Panc1 (cell line): ENCODE measurements at regions not wholly inside any gene's neighbourhood (a gene's known extent, or its start where the extent isn't known, plus 50 kb on each side); places are given as distances from the start of the nearest gene placed in this dataset.

Experiments
- ATAC-seq: fragments of 200-7000 bp; cut with Tn5 transposase; 2 replicates; pipeline ENCODE4 v1.9.1; 2020; ENCODE audit warnings: mild to moderate bottlenecking, moderate library complexity
- BruUV-seq: library from RNA; stranded (reverse); fragments of 400-500 nt; replicated peaks from 2 replicates; lab custom pipeline; 2021; lab: Mats Ljungman, UMichigan
- CTCF ChIA-PET: fragments of 300-600 bp; sonication (Branson Sonifier 250); formaldehyde crosslinking; loops from one replicate; lab custom pipeline; 2022; ENCODE audit warnings: antibody characterized with exemption; lab: Charles Lee
- POLR2A ChIA-PET: fragments of 300-600 bp; sonication (Branson Sonifier 250); formaldehyde crosslinking; loops from one replicate; lab custom pipeline; 2022; ENCODE audit warnings: antibody characterized with exemption; lab: Charles Lee
- DNase-seq: peaks from one replicate; pipeline ENCODE4 v3.0.0-alpha.2; 2010; ENCODE audit warnings: low read depth, low spot score
- H3K27ac ChIP-seq: 2 replicates; pipeline ENCODE4 v1.5.1; 2011; ENCODE audit warnings: mild to moderate bottlenecking, low read length, inconsistent platforms
- H3K27me3 ChIP-seq: fragments of 200-500 bp; sonication (Bioruptor generic); 2 replicates; pipeline ENCODE4 v1.6.0; 2014; ENCODE audit warnings: low read length, inconsistent platforms; ENCODE audit not compliant: control insufficient read depth, insufficient read depth
- H3K36me3 ChIP-seq: fragments of 200-500 bp; sonication (Bioruptor generic); 2 replicates; pipeline ENCODE4 v1.5.1; 2014; ENCODE audit warnings: inconsistent platforms, mild to moderate bottlenecking, low read length, moderate library complexity; ENCODE audit not compliant: control insufficient read depth, insufficient read depth
- H3K4me1 ChIP-seq: 2 replicates; pipeline ENCODE4 v1.5.1; 2011; ENCODE audit warnings: inconsistent platforms, mild to moderate bottlenecking, low read length, moderate library complexity; ENCODE audit not compliant: control insufficient read depth, insufficient read depth
- H3K4me3 ChIP-seq, 2 experiments: 2 replicates each; pipeline ENCODE4 v1.5.1; 2011 to 2012; ENCODE audit warnings: low read depth in 2 of 2, low read length in 2 of 2, mild to moderate bottlenecking in 2 of 2, inconsistent platforms in 1 of 2, moderate library complexity in 1 of 2
- H3K9me3 ChIP-seq: fragments of 200-500 bp; sonication (Bioruptor generic); 2 replicates; pipeline ENCODE4 v1.5.1; 2014; ENCODE audit warnings: low read depth, mild to moderate bottlenecking, inconsistent platforms, low read length, moderate library complexity; ENCODE audit not compliant: control insufficient read depth, insufficient read depth
- POLR2AphosphoS5 ChIP-seq: IDR thresholded peaks from 2 replicates; pipeline ENCODE4 v1.6.1; 2012; ENCODE audit warnings: mild to moderate bottlenecking, low read depth, low read length, moderate library complexity
- REST ChIP-seq, 2 experiments: IDR thresholded peaks; 2 replicates each; pipeline ENCODE4 v1.6.1; 2011 to 2012; ENCODE audit warnings: low read depth in 2 of 2, control low read depth in 1 of 2, low read length in 1 of 2, mild to moderate bottlenecking in 1 of 2, moderate library complexity in 1 of 2; ENCODE audit not compliant: insufficient read depth in 1 of 2
- SIN3A ChIP-seq: IDR thresholded peaks from 2 replicates; pipeline ENCODE4 v1.6.1; 2012; ENCODE audit warnings: low read depth, mild to moderate bottlenecking, low read length, moderate library complexity, borderline replicate concordance; ENCODE audit not compliant: insufficient read depth
- TCF7L2 ChIP-seq: IDR thresholded peaks from 2 replicates; pipeline ENCODE4 v1.6.1; 2011; ENCODE audit warnings: mild to moderate bottlenecking, low read depth, low read length, inconsistent platforms
- in situ Hi-C: cut with HindIII; loops from 2 replicates; pipeline ENCODE4 v1.10.0; 2016; ENCODE audit warnings: low sequenced_read_pairs, low pct_unique_long_range_greater_than_20kb
- intact Hi-C: fragments of 100-400 bp; cut with micrococcal nuclease; formaldehyde crosslinking; loops from one replicate; pipeline ENCODE4 v1.10.0; 2022; ENCODE audit not compliant: unreplicated experiment
- TF ChIP-seq, protein P1 (sequence below): fragments of 450-650 bp; IDR thresholded peaks from 2 replicates; pipeline ENCODE4 v1.5.1; 2017; ENCODE audit warnings: mild to moderate bottlenecking

DNA sequence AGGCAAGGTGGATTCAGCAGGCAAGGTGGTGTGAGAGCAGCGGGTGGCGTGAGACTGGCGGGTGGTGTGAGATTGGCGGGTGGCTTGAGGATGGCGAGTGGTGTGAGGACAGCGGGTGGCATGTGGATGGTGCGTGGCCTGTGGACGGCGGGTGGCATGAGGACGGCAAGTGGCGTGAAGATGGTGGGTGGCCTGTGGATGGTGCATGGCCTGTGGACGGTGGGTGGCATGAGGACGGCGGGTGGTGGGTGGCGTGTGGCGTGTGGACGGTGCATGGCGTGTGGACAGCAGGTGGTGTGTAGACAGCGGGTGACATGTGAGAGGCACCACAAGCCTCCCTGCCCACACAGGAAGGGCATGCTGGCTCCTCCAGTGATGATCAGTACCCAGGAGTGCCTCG, 186.9 kb upstream of the SALL3 start:
- in situ Hi-C loops (no loop called here), intact Hi-C loops (no loop called here)
- TF ChIP-seq SIN3A = no peak
- TF ChIP-seq POLR2AphosphoS5 = no peak
- TF ChIP-seq, protein P1, sequence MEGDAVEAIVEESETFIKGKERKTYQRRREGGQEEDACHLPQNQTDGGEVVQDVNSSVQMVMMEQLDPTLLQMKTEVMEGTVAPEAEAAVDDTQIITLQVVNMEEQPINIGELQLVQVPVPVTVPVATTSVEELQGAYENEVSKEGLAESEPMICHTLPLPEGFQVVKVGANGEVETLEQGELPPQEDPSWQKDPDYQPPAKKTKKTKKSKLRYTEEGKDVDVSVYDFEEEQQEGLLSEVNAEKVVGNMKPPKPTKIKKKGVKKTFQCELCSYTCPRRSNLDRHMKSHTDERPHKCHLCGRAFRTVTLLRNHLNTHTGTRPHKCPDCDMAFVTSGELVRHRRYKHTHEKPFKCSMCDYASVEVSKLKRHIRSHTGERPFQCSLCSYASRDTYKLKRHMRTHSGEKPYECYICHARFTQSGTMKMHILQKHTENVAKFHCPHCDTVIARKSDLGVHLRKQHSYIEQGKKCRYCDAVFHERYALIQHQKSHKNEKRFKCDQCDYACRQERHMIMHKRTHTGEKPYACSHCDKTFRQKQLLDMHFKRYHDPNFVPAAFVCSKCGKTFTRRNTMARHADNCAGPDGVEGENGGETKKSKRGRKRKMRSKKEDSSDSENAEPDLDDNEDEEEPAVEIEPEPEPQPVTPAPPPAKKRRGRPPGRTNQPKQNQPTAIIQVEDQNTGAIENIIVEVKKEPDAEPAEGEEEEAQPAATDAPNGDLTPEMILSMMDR = no peak
- TF ChIP-seq TCF7L2 = no peak
- no peak for TF ChIP-seq REST (IDR thresholded peaks at IDR 0.05; ENCODE audit: insufficient read depth in 1 of 2, low read depth in 2 of 2, low read length in 1 of 2)
- no peaks in the 10 kb centered on the region for H3K36me3 ChIP-seq
- H3K27me3 ChIP-seq = peaks cover 31% of the 10 kb centered on the region
- CTCF ChIA-PET = no interaction called here
- no peaks in the 10 kb centered on the region for H3K9me3 ChIP-seq
- no TSS peak for BruUV-seq
- POLR2A ChIA-PET = no interaction called here
- DNase-seq (no peak), ATAC-seq (no peak)
- no peak overlapping the region for H3K4me3 ChIP-seq
- no peaks in the 10 kb centered on the region for H3K4me1 ChIP-seq
- H3K27ac ChIP-seq = no peak overlapping the region

DNA sequence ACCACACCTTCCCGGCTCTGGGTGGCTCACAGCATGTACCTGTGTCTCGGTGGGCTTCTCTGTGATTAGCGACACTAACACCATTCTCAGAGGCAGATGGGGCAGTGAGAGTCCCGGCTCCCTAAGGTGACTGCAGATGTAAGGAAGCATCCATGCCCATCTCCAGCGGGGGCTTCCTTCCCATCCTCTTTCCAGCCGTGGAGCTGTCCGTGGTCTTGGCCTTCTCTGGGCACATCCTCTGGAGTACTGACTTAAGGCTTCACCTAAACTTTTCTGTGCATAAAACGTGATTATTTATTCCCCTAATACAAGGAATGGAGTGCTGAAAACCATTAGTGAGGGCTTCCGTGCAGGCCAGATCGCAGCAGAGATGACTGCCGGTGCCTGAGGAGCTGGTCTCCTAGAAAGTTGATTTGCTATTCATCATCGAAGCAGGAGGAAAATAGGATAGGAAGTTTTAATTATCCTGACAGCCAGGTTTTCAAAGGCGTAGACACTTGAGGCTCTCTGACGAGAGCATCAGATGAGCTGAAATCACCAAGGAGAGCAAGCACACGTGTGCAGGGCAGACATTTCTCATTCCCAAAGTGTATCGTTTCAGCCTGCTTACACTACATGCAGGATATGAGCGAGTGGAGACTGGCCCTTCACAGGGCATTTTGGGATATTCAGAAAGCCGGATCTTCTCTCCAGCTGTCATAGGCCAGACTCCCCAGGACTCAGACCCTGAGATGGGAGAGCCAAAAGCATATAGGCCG, 186.1 kb upstream of the SALL3 start:
- Histone ChIP-seq H3K27ac (no peak overlapping the region), H3K36me3 (no peaks in the 10 kb centered on the region), H3K4me1 (no peaks in the 10 kb centered on the region), H3K9me3 (no peaks in the 10 kb centered on the region), H3K27me3 (peaks cover 31% of the 10 kb centered on the region), H3K4me3 (no peak overlapping the region)
- POLR2A ChIA-PET = no interaction called here
- ATAC-seq (no peak; the same call in 1 of the 2 replicates), DNase-seq (no peak)
- in situ Hi-C loops = no loop called here
- intact Hi-C loops = no loop called here
- no TSS peak for BruUV-seq
- CTCF ChIA-PET = no interaction called here
- TF ChIP-seq TCF7L2 = no peak
- no peak for TF ChIP-seq POLR2AphosphoS5
- no peak for TF ChIP-seq SIN3A
- TF ChIP-seq REST (IDR thresholded peaks at IDR 0.05; ENCODE audit: insufficient read depth in 1 of 2, low read depth in 2 of 2, low read length in 1 of 2) = peak; percentile 68 to 75; a peak in 3 of 4 replicates
- TF ChIP-seq, protein P1 = no peak
